Keratinocyte (primary cell): ENCODE measurements at regions not wholly inside any gene's neighbourhood (a gene's known extent, or its start where the extent isn't known, plus 50 kb on each side); places are given as distances from the start of the nearest gene placed in this dataset.

ENCODE experiments used
- DNase-seq: peaks from one replicate; pipeline ENCODE4 v3.0.0-alpha.2; 2011; ENCODE audit warnings: low read depth, missing footprints, low spot score
- FAIRE-seq: peaks from 2 replicates; lab custom pipeline; 2011; peaks lifted over from hg19 to GRCh38; lab: Jason Lieb, UNC
- H2AFZ ChIP-seq: 2 replicates; pipeline ENCODE4 v1.6.0; 2012; ENCODE audit warnings: low read length, control low read depth, inconsistent platforms; ENCODE audit not compliant: control insufficient read depth
- H3K27ac ChIP-seq: 2 replicates; pipeline ENCODE4 v1.5.1; 2011; ENCODE audit warnings: low read length; ENCODE audit not compliant: control insufficient read depth, insufficient read depth
- H3K27me3 ChIP-seq: 3 replicates; pipeline ENCODE4 v1.6.0; 2011; ENCODE audit warnings: low read length; ENCODE audit not compliant: control insufficient read depth, insufficient read depth; ENCODE audit errors: extremely low read depth
- H3K36me3 ChIP-seq, 2 experiments: 2 replicates in 1 of 2; 3 replicates in 1 of 2; pipeline ENCODE4 v1.5.1; 2011; ENCODE audit warnings: low read length in 2 of 2, mild to moderate bottlenecking in 1 of 2; ENCODE audit not compliant: control insufficient read depth in 2 of 2, insufficient read depth in 2 of 2; ENCODE audit errors: extremely low read depth in 1 of 2
- H3K4me1 ChIP-seq: 3 replicates; pipeline ENCODE4 v1.5.1; 2011; ENCODE audit warnings: low read length; ENCODE audit not compliant: control insufficient read depth, insufficient read depth; ENCODE audit errors: extremely low read depth
- H3K4me2 ChIP-seq: 3 replicates; pipeline ENCODE4 v1.6.0; 2011; ENCODE audit warnings: low read depth, low read length; ENCODE audit not compliant: control insufficient read depth, insufficient read depth; ENCODE audit errors: extremely low read depth
- H3K4me3 ChIP-seq, 3 experiments: fragments of 200-600 bp in 1 of 3; sonication (generic) in 1 of 3; 2 replicates in 2 of 3; 3 replicates in 1 of 3; pipeline ENCODE4 v1.5.1; 2011 to 2016; ENCODE audit warnings: low read length in 3 of 3, mild to moderate bottlenecking in 3 of 3, control low read depth in 2 of 3, inconsistent platforms in 1 of 3, low read depth in 1 of 3, mixed read lengths in 1 of 3, mixed run types in 1 of 3, moderate library complexity in 1 of 3; ENCODE audit not compliant: control insufficient read depth in 2 of 3, insufficient read depth in 2 of 3; ENCODE audit errors: extremely low read depth in 1 of 3
- H3K79me2 ChIP-seq: 2 replicates; pipeline ENCODE4 v1.6.0; 2012; ENCODE audit warnings: low read length; ENCODE audit not compliant: control insufficient read depth, insufficient read depth
- H3K9ac ChIP-seq: 3 replicates; pipeline ENCODE4 v1.6.0; 2011; ENCODE audit warnings: low read length; ENCODE audit not compliant: control insufficient read depth, insufficient read depth; ENCODE audit errors: extremely low read depth
- H3K9me1 ChIP-seq: 3 replicates; pipeline ENCODE4 v1.6.0; 2011; ENCODE audit warnings: low read length; ENCODE audit not compliant: control insufficient read depth, insufficient read depth; ENCODE audit errors: extremely low read depth
- H3K9me3 ChIP-seq: 2 replicates; pipeline ENCODE4 v1.5.1; 2012; ENCODE audit warnings: low read depth, low read length; ENCODE audit not compliant: control insufficient read depth
- H4K20me1 ChIP-seq: 3 replicates; pipeline ENCODE4 v1.6.0; 2011; ENCODE audit warnings: low read length; ENCODE audit not compliant: control insufficient read depth, insufficient read depth; ENCODE audit errors: extremely low read depth
- CTCF ChIP-seq, 3 experiments: IDR thresholded peaks in 1 of 3; conservative IDR thresholded peaks in 1 of 3; optimal IDR thresholded peaks in 1 of 3; 2 replicates in 2 of 3; 3 replicates in 1 of 3; pipeline versions ENCODE3 to v1.5.1; 2011; ENCODE audit warnings: low read length in 3 of 3, mild to moderate bottlenecking in 3 of 3, moderate library complexity in 2 of 3, control low read depth in 1 of 3, inconsistent platforms in 1 of 3; ENCODE audit not compliant: insufficient read depth in 2 of 3; ENCODE audit errors: extremely low read depth in 1 of 3
- EZH2 ChIP-seq: IDR thresholded peaks from one replicate; pipeline ENCODE4 v1.6.1; 2012; ENCODE audit warnings: inconsistent platforms, mild to moderate bottlenecking, low read length, moderate library complexity
- dilution Hi-C: fragments of 300-500 bp; cut with MboI; formaldehyde crosslinking; loops from one replicate; pipeline ENCODE4 v1.7.0; 2020; ENCODE audit warnings: low sequenced_read_pairs; ENCODE audit not compliant: extremely low pct_ligation_motif_present

GRCh38 chr2:228649447-228649846 is 468.0 kb upstream of the SPHKAP start:
- FAIRE-seq = no peak
- no peaks in the 10 kb centered on the region for H3K27me3 ChIP-seq
- no peaks in the 10 kb centered on the region for H3K9me1 ChIP-seq
- no peak overlapping the region for H3K4me3 ChIP-seq
- dilution Hi-C loops = no loop called here
- no peak overlapping the region for H2AFZ ChIP-seq
- no peaks in the 10 kb centered on the region for H3K9me3 ChIP-seq
- no peak overlapping the region for H3K27ac ChIP-seq
- no peak overlapping the region for H3K4me2 ChIP-seq
- no peaks in the 10 kb centered on the region for H3K36me3 ChIP-seq
- TF ChIP-seq EZH2 (no peak), CTCF (optimal IDR thresholded peaks at IDR 0.05 in 1 of 3, IDR thresholded peaks at IDR 0.05 in 1 of 3, conservative IDR thresholded peaks at IDR 0.05 in 1 of 3; ENCODE audit: extremely low read depth in 1 of 3, insufficient read depth in 2 of 3, low read length in 3 of 3) (no peak)
- H4K20me1 ChIP-seq = no peaks in the 10 kb centered on the region
- no peak overlapping the region for H3K9ac ChIP-seq
- no peak for DNase-seq
- H3K4me1 ChIP-seq = no peaks in the 10 kb centered on the region
- no peaks in the 10 kb centered on the region for H3K79me2 ChIP-seq

DNA sequence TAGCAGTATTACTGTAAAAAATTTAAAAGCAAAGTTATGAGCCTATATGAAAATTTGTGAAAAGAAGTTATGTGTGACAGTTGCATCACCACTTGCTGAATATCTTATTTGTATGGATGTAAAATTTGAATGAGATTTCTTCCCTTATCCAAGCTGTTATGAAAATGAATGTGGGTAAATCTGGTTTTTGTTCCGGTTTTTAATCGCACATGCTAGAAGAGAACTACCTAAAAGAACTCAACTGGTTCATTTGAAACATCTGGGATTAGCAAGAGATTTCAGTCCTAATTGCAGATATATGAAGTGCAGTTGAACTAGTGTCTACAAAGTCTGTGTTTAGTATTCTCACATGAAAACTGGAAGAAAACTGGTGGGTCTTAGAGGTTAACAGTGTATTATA is 467.1 kb upstream of the SPHKAP start:
- Histone ChIP-seq H3K9ac (no peak overlapping the region), H2AFZ (no peak overlapping the region), H3K4me3 (no peak overlapping the region), H3K4me1 (no peaks in the 10 kb centered on the region), H3K27me3 (no peaks in the 10 kb centered on the region), H3K9me3 (no peaks in the 10 kb centered on the region), H3K27ac (no peak overlapping the region), H3K4me2 (no peak overlapping the region), H3K9me1 (no peaks in the 10 kb centered on the region), H4K20me1 (no peaks in the 10 kb centered on the region), H3K79me2 (no peaks in the 10 kb centered on the region), H3K36me3 (no peaks in the 10 kb centered on the region)
- TF ChIP-seq CTCF (optimal IDR thresholded peaks at IDR 0.05 in 1 of 3, IDR thresholded peaks at IDR 0.05 in 1 of 3, conservative IDR thresholded peaks at IDR 0.05 in 1 of 3; ENCODE audit: extremely low read depth in 1 of 3, insufficient read depth in 2 of 3, low read length in 3 of 3) = no peak
- TF ChIP-seq EZH2 = no peak
- DNase-seq (no peak), FAIRE-seq (no peak)
- dilution Hi-C loops = no loop called here
